ENCODE measurements at regions not wholly inside any gene's neighbourhood (a gene's known extent, or its start where the extent isn't known, plus 50 kb on each side); places are given as distances from the start of the nearest gene placed in this dataset.

DNA sequence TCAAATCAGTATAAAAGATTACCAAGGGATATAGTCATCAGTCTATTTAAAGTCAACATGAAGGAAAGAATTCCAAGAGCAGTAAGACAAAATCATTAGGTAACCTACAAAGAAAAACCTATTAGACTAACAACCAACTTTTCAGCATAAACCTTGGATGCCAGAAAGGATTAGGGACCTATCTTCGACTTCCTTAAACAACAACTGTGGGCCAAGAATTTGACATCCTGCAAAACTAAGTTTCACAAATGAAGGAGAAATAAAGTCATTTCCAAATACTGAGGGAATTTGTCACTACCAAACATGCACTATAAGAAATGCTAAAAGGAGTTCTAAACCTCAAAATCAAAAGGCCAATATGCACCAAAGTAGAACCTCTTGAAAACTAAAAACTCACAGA, 147.9 kb upstream of the TFPI start:
- Mint-ChIP-seq H3K27me3 (no peaks in the 10 kb centered on the region), H3K36me3 (no peaks in the 10 kb centered on the region), H3K27ac (no peak overlapping the region), H3K4me3 (no peak overlapping the region), H3K9me3 (no peaks in the 10 kb centered on the region), H3K4me1 (ENCODE audit: unreplicated experiment) (no peaks in the 10 kb centered on the region)
- DNase-seq (ENCODE audit: extremely low spot score, unreplicated experiment), result no peak
- no peak for TF ChIP-seq CTCF (conservative IDR thresholded peaks at IDR 0.05)

DNA sequence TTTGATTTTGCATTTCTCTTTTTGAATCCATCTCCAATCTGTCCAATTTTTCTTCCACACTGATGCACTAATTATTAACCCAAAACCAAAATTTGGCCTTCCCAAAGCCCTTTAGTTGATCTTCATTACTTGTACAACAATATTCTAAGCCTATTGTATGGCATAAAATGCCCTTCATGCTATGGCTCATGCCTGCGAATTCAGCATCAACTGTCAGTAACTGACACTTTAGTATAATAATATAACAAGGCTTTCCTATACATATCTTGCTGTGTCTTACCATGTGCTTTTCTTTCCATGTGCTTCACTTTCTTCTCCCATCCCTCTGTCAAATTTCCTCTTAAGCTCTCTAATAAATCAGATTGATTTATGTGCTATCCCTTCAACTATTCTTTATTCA, 154.0 kb upstream of the TFPI start:
- no peak overlapping the region for H3K27ac Mint-ChIP-seq
- H3K27me3 Mint-ChIP-seq, result no peaks in the 10 kb centered on the region
- DNase-seq (ENCODE audit: extremely low spot score, unreplicated experiment), result no peak
- H3K4me3 Mint-ChIP-seq, result no peak overlapping the region
- no peaks in the 10 kb centered on the region for H3K9me3 Mint-ChIP-seq
- no peak for TF ChIP-seq CTCF (conservative IDR thresholded peaks at IDR 0.05)
- H3K4me1 Mint-ChIP-seq (ENCODE audit: unreplicated experiment), result no peaks in the 10 kb centered on the region
- no peaks in the 10 kb centered on the region for H3K36me3 Mint-ChIP-seq

DNA sequence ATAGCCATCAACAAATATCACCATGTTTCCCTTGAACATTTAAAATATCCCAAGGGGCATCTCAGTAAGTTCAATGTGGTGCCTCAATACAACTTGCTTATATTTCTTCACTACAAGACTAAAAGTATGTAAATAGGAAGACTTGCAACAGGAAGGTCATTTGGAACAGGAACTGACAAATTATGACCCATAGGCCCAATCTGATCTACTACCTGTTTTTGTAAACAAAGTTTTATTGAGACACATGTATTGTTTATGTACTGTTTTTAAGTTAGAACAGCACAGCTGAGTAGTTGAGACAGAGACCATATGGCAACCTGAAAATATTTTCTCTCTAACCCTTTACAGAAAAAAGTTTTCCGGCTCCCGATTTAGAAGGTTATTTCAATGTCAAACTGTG, 154.8 kb upstream of the TFPI start:
- H3K4me1 Mint-ChIP-seq (ENCODE audit: unreplicated experiment), result no peaks in the 10 kb centered on the region
- TF ChIP-seq CTCF (conservative IDR thresholded peaks at IDR 0.05), result no peak
- no peaks in the 10 kb centered on the region for H3K36me3 Mint-ChIP-seq
- no peaks in the 10 kb centered on the region for H3K27me3 Mint-ChIP-seq
- DNase-seq (ENCODE audit: extremely low spot score, unreplicated experiment), result no peak
- no peak overlapping the region for H3K4me3 Mint-ChIP-seq
- H3K27ac Mint-ChIP-seq, result no peak overlapping the region
- H3K9me3 Mint-ChIP-seq, result no peaks in the 10 kb centered on the region

DNA sequence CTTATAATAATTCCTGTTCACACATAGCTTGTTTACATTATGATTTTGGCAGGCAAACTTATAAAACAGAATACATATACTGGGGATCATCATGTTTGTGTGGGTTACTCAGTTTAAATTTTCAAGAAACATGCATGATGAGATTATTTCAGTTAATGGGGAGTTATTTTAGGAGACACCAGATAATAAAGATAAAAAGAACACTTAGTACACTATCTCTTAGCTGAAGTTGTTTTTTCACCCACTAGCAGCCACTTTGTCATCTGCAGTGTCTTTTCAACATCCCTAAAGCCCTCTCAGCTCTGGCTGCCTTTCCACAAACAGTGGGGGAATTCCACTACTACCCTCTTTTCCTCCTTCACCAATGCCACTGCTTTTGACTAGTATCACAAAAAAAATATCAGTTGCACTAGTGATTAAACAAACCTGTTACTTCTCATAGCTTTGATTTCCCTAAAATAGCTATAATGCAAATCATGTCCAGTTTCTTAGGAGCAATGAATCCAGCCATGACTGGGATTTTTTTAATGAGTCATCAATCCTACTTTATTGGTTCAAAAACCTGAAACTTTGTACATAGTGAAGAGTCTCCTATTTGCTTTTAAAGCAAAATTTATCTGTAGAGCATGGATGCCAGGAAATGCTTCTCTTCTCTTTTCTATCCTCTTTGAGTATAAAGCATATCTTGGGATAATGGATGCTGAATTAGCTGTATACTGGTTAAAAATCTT, 156.7 kb upstream of the TFPI start:
- no peak for TF ChIP-seq CTCF (conservative IDR thresholded peaks at IDR 0.05)
- H3K4me3 Mint-ChIP-seq, result no peak overlapping the region
- no peak overlapping the region for H3K27ac Mint-ChIP-seq
- H3K27me3 Mint-ChIP-seq, result no peaks in the 10 kb centered on the region
- H3K36me3 Mint-ChIP-seq, result no peaks in the 10 kb centered on the region
- no peaks in the 10 kb centered on the region for H3K4me1 Mint-ChIP-seq (ENCODE audit: unreplicated experiment)
- no peak for DNase-seq (ENCODE audit: extremely low spot score, unreplicated experiment)
- H3K9me3 Mint-ChIP-seq, result no peaks in the 10 kb centered on the region

DNA sequence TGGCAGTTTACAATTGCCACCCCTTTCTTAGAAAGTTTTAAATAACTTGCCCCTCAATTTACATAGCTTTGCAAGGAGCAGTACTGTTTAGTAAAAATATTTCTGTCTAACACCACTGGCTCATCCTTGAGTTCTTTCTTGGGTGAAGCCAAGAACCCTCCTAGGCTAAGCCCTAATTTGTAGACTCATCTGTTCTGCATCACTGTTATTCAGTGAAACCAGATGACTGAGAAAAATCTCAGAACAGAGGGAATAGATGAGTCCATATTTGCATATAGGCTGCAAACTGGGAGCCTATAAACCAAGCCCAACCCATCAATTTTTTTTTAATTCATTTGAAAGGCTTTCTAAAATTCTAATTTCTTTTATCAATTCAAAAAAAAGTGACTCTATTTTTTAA, 161.4 kb upstream of the TFPI start:
- Mint-ChIP-seq H3K9me3 (no peaks in the 10 kb centered on the region), H3K4me1 (ENCODE audit: unreplicated experiment) (no peaks in the 10 kb centered on the region), H3K27ac (no peak overlapping the region), H3K36me3 (no peaks in the 10 kb centered on the region), H3K4me3 (no peak overlapping the region), H3K27me3 (no peaks in the 10 kb centered on the region)
- DNase-seq (ENCODE audit: extremely low spot score, unreplicated experiment), result no peak
- no peak for TF ChIP-seq CTCF (conservative IDR thresholded peaks at IDR 0.05)

DNA sequence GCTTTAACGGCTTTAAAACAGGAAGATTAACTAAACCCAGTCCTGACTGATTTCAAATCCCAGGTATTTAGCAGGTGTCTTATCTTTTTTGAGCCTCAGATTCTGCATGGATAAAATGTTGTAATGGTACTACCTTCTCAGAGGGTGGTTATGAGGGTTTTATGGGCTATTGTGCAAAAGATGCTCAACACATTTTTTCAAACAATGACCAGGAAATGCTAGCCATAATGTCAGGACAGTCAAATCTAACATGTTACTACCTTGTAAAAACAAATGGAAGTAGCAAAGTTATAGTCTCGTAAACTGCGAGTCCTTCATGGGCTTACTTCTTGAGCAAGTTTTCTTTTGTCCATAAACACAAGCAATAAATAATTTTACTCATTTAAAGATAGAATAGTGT, 162.1 kb upstream of the TFPI start:
- no peak overlapping the region for H3K27ac Mint-ChIP-seq
- H3K4me3 Mint-ChIP-seq, result no peak overlapping the region
- no peaks in the 10 kb centered on the region for H3K9me3 Mint-ChIP-seq
- no peaks in the 10 kb centered on the region for H3K36me3 Mint-ChIP-seq
- no peaks in the 10 kb centered on the region for H3K27me3 Mint-ChIP-seq
- H3K4me1 Mint-ChIP-seq (ENCODE audit: unreplicated experiment), result no peaks in the 10 kb centered on the region
- TF ChIP-seq CTCF (conservative IDR thresholded peaks at IDR 0.05), result no peak
- DNase-seq (ENCODE audit: extremely low spot score, unreplicated experiment), result no peak

Measured in type B pancreatic cell (in vitro differentiated cells).